ENCODE measurements at regions not wholly inside any gene's neighbourhood (a gene's known extent, or its start where the extent isn't known, plus 50 kb on each side); places are given as distances from the start of the nearest gene placed in this dataset.

DNA sequence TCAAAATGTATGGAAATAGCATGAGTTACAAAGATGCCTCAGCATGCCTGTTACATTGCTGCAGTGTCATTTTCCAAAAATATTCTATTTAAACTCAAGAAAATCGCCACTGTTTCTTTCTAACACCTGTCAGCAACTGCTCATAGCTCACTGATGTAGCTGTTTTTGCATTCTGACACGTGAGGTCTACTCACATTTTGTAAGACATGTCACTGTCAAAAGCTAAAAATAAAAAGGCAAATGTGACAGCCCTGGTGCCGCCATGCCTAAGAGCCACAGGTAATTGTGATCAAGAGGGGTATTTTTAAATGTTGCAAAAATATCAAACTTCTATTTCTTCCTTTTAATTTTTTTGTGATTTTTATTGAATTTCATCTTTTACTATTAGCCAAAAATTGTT lies 556.2 kb upstream of the TMPRSS15 start:
- no peak for TF ChIP-seq EP300 (IDR thresholded peaks at IDR 0.05)
- TF ChIP-seq, protein P1, sequence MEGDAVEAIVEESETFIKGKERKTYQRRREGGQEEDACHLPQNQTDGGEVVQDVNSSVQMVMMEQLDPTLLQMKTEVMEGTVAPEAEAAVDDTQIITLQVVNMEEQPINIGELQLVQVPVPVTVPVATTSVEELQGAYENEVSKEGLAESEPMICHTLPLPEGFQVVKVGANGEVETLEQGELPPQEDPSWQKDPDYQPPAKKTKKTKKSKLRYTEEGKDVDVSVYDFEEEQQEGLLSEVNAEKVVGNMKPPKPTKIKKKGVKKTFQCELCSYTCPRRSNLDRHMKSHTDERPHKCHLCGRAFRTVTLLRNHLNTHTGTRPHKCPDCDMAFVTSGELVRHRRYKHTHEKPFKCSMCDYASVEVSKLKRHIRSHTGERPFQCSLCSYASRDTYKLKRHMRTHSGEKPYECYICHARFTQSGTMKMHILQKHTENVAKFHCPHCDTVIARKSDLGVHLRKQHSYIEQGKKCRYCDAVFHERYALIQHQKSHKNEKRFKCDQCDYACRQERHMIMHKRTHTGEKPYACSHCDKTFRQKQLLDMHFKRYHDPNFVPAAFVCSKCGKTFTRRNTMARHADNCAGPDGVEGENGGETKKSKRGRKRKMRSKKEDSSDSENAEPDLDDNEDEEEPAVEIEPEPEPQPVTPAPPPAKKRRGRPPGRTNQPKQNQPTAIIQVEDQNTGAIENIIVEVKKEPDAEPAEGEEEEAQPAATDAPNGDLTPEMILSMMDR (IDR thresholded peaks at IDR 0.05): no peak

Data from gastroesophageal sphincter (tissue), 3 donors.